Osteocyte (in vitro differentiated cells): ENCODE measurements at regions not wholly inside any gene's neighbourhood (a gene's known extent, or its start where the extent isn't known, plus 50 kb on each side); places are given as distances from the start of the nearest gene placed in this dataset.

ENCODE experiments used
- DNase-seq: peaks from one replicate; pipeline ENCODE4 v3.0.0; 2021; ENCODE audit warnings: mixed read lengths; ENCODE audit not compliant: unreplicated experiment; ENCODE audit errors: extremely low spot score
- H3K27ac Mint-ChIP-seq: one replicate; pipeline ENCODE4 v1.8.0; 2021; ENCODE audit warnings: mild to moderate bottlenecking, mixed read lengths; ENCODE audit not compliant: unreplicated experiment
- H3K27me3 Mint-ChIP-seq: one replicate; pipeline ENCODE4 v1.8.0; 2021; ENCODE audit warnings: mixed read lengths; ENCODE audit not compliant: unreplicated experiment
- H3K36me3 Mint-ChIP-seq: one replicate; pipeline ENCODE4 v1.8.0; 2021; ENCODE audit warnings: mixed read lengths; ENCODE audit not compliant: unreplicated experiment
- H3K4me1 Mint-ChIP-seq: one replicate; pipeline ENCODE4 v1.8.0; 2021; ENCODE audit warnings: mixed read lengths; ENCODE audit not compliant: unreplicated experiment
- H3K4me3 Mint-ChIP-seq: one replicate; pipeline ENCODE4 v1.8.0; 2021; ENCODE audit warnings: mild to moderate bottlenecking, moderate library complexity, mixed read lengths; ENCODE audit not compliant: unreplicated experiment
- H3K9me3 Mint-ChIP-seq: one replicate; pipeline ENCODE4 v1.8.0; 2021; ENCODE audit warnings: mixed read lengths; ENCODE audit not compliant: unreplicated experiment
- CTCF ChIP-seq: fragments of 200-600 bp; sonication (generic); IDR thresholded peaks from 2 replicates; pipeline ENCODE4 v1.5.0; 2021; ENCODE audit warnings: antibody characterized with exemption, mild to moderate bottlenecking, moderate library complexity

GRCh38 chr3:80252113-80252512, 484.3 kb upstream of the ROBO1 start:
- DNase-seq, result no peak
- H3K36me3 Mint-ChIP-seq, result peaks cover 3% of the 10 kb centered on the region
- no peaks in the 10 kb centered on the region for H3K27me3 Mint-ChIP-seq
- no peak for TF ChIP-seq CTCF
- H3K4me1 Mint-ChIP-seq, result no peaks in the 10 kb centered on the region
- no peak overlapping the region for H3K27ac Mint-ChIP-seq
- peaks cover 25% of the 10 kb centered on the region for H3K9me3 Mint-ChIP-seq
- no peak overlapping the region for H3K4me3 Mint-ChIP-seq

GRCh38 chr3:80247766-80248165, 480.0 kb upstream of the ROBO1 start:
- DNase-seq, result no peak
- TF ChIP-seq CTCF, result no peak
- H3K27ac Mint-ChIP-seq, result no peak overlapping the region
- no peak overlapping the region for H3K4me3 Mint-ChIP-seq
- no peaks in the 10 kb centered on the region for H3K27me3 Mint-ChIP-seq
- peaks cover 25% of the 10 kb centered on the region for H3K9me3 Mint-ChIP-seq
- H3K36me3 Mint-ChIP-seq, result peaks cover 3% of the 10 kb centered on the region
- peaks cover 6% of the 10 kb centered on the region for H3K4me1 Mint-ChIP-seq

GRCh38 chr3:80244390-80244789, 476.6 kb upstream of the ROBO1 start:
- no peak for DNase-seq
- H3K36me3 Mint-ChIP-seq, result peaks cover 3% of the 10 kb centered on the region
- peaks cover 6% of the 10 kb centered on the region for H3K4me1 Mint-ChIP-seq
- H3K27me3 Mint-ChIP-seq, result no peaks in the 10 kb centered on the region
- no peak overlapping the region for H3K27ac Mint-ChIP-seq
- no peak for TF ChIP-seq CTCF
- H3K9me3 Mint-ChIP-seq, result peaks cover 17% of the 10 kb centered on the region
- no peak overlapping the region for H3K4me3 Mint-ChIP-seq

DNA sequence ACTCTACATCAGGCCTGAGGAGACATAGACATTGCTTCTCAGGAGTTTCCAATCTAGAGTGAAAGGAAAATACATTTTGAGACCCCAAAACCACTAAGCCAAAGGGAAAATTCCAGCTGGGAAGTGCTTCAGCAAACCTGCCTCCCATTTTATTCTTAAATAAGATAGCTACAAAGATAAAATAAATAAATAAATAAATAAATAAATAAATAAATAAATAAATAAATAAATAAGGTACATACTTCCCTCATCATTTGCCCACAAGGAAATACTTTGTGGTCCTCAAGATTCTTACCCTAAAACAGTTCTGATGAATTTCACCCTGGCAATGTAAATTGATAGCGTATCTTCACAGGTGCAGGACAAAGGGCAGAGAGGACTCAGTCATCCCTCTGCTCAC, 474.0 kb upstream of the ROBO1 start:
- H3K9me3 Mint-ChIP-seq, result no peaks in the 10 kb centered on the region
- no peaks in the 10 kb centered on the region for H3K27me3 Mint-ChIP-seq
- no peak overlapping the region for H3K27ac Mint-ChIP-seq
- no peak for TF ChIP-seq CTCF
- peaks cover 18% of the 10 kb centered on the region for H3K4me1 Mint-ChIP-seq
- no peaks in the 10 kb centered on the region for H3K36me3 Mint-ChIP-seq
- no peak overlapping the region for H3K4me3 Mint-ChIP-seq
- no peak for DNase-seq

GRCh38 chr3:80239301-80239700, 471.5 kb upstream of the ROBO1 start:
- Mint-ChIP-seq H3K4me3 (no peak overlapping the region), H3K27me3 (no peaks in the 10 kb centered on the region), H3K27ac (no peak overlapping the region), H3K9me3 (no peaks in the 10 kb centered on the region), H3K4me1 (peaks cover 14% of the 10 kb centered on the region), H3K36me3 (no peaks in the 10 kb centered on the region)
- no peak for TF ChIP-seq CTCF
- no peak for DNase-seq
